ENCODE measurements at regions not wholly inside any gene's neighbourhood (a gene's known extent, or its start where the extent isn't known, plus 50 kb on each side); places are given as distances from the start of the nearest gene placed in this dataset.
A peak's percentile ranks its signal among the peaks of the same experiment; 100 is the strongest.
"Not testable (repeated sequence)": the region's sequence is repeated elsewhere in the genome, so short reads cannot be mapped to it uniquely, and the experiment has no call there.

DNA sequence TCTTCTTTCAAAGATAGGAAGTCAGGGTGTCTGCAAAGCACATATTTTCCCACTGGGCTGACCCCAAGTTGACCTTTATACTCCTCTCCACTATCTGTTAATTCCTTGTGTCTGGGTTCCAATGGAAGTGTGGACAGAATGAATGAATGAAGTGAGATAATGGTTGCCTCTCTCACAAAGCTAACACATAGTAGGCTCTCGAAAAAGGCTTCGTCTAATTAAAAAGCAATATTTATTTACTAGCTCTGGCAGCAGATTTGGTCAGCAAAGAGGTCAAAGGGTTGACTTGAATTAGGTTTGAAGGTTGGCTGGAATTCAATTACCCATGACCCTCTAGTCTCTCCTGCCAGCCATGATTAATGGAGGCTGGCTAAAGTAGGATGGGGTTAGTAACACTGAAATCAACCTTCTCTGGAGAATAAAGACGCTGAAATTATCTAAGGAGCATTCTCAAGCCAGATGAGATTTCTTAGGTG is 280.3 kb upstream of the KLF3 start:
- DNase-seq, result peak; percentile 50

DNA sequence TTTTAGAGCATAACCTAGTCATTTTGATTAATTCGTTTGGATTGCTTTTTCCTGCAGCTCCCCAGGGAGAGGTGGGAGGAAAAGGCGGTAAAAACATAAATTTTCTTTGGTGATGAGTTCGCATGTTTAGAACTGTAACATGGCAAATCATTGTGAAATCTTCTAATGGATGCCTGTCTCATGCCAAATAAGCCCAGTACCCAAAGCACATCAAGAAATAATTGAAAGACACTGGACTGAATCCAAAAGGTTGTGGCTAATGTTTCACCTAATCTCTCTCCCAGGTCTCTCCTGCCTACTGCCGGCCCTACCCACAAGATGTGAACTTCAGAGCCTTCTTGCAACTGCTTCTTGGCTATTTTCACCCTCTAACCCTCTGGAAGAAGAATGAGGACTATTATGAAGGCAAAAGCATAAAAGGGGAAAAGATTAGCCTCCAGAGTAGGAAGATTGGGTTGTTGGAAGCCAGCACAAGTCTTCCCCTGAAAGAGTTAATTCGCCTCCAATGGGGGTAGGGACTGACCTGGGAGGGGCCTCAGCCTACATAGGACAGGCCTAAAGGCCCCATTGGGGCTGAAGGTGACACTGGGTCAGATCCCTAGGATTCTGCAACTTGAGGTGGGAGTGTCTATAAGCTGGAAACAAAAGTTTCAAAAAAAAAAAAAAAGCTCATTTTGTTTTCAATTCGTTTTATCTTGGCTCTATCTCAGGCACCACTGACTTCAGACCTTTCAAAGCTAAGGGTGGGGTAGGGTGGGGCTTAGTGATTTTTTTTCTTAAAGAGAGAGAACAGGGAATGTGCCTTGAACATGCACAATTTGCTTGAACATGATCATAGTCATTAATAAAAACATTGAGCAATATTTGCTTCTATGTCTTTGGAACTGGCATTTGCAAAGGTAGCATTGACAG is 278.6 kb upstream of the KLF3 start:
- DNase-seq, result peak; percentile 50

DNA sequence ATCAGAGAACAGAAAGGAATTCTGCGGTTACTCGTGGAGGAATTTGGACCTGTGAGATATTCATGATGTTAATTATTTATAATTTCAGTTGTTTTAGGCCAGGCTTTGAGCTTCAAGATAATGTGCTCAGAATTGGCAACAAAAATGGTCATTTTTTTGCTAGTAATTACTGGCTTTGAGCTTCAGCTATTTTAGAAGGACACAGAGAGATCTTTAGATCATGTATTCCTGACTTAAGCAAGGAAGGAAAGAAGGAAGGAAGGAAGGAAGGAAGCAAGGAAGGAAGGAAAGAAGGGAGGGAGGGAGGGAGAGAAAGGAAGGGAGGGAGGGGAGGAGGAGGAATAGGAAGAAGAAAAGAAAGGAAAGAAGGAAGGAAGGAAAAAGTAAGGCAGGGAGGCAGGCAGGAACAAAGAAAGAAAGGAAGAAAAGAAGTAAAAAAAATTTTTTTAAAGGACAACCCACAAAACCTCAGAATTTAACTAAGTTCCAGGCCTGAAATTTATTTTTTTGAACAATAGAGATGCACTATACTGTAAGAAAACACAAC is 277.9 kb upstream of the KLF3 start:
- no peak for DNase-seq

DNA sequence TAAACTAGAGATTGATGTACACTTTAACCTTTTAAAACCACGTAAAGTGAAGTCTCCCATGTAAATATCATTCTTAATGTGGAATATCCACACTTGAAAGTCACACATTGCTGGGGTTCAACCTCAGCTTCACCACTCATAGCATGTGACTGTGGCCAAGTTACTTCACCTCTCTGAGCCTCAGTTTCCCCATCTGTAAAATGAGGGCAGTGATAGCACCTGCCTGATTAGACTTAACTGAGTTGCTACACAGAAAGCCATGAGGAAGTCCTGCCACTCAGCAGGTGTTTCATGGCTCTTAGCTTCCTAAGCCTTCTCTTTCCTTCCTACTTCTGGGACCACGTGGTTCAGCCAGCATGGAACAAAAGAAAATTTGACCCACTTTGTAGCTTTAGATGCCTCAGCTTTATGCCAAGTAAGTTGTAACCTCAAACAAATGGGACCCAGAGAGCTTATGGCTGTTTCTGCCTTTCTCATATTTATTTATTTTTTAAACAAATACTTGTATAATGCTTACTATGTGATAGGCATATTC is 277.3 kb upstream of the KLF3 start:
- DNase-seq, result no peak

DNA sequence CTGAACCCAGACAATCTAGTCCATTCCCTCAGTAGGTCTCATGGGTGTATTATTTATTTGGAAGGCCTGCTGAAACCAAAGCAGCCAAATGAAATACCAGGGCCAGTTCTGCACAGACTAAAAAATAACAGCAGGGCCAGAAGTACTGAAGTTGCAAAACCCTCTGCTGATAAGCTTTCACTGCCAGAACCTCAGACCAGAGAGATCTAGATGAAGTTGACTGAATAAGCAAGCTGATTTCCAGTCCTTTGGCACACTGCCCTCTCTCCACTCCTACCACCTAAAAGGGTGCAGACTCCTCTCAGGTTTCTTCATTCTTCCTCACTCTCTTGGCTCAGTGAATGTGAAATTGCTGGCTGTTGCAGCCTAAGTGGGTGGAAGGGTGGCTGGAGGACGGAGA is 276.7 kb upstream of the KLF3 start:
- DNase-seq, result no peak

DNA sequence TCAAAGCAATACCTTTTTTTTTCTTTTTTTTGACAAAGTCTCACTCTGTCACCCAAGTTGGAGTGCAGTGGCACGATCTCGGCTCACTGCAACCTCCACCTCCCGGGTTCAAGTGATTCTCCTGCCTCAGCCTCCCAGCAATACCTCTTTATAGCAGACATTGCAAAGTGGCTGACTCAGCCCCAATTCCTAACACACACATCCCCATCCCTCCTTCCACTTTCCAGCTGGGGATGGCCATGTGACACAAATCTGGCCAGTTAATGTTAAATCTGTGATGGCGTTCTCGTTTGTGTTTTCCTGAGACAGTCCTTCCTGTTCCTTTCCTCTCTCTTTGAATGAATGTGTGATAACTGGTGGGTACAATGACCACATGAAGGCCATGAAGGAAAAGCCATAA is 276.2 kb upstream of the KLF3 start:
- DNase-seq, result no peak

DNA sequence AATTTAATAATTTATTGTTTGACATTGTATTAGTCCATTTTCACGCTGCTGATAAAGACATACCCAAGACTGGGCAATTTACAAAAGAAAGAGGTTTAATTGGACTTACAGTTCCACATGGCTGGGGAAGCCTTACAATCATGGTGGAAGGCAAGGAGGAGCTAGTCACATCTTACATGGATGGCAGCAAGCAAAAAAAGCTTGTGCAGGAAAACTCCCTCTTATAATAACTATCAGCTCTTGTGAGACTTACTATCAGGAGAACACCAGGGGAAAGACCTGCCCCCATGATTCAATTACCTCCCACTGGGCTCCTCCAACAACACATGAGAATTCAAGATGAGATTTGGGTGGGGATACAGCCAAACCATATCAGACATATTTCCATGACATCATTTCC is 275.1 kb upstream of the KLF3 start:
- not testable (repeated sequence) for DNase-seq

DNA sequence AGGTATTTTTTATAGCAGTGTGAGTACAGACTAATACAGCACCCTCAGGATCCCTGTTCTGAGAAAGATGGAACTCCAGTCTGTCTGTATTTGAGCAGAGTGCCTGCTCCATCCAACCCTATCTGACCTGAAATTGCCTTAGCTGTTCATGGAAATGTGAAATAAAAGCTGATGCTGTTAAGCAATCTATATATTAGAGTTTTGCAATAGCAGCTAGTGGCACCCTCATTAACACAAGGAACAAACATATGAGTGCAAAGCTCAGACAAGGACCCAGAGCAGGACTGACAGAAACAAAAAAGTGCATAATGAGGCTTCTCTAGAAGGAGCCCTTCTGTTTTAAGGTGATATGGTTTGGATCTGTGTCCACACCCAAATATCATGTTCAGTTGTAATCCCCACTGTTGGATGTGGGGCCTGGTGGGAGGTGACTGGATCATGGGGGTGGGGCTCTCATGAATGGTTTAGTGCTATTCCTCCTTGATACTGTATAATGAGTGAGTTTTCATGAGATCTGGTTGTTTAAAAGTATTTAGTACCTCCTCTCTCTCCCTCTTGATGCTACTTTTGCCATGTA is 272.9 kb upstream of the KLF3 start:
- no peak for DNase-seq

DNA sequence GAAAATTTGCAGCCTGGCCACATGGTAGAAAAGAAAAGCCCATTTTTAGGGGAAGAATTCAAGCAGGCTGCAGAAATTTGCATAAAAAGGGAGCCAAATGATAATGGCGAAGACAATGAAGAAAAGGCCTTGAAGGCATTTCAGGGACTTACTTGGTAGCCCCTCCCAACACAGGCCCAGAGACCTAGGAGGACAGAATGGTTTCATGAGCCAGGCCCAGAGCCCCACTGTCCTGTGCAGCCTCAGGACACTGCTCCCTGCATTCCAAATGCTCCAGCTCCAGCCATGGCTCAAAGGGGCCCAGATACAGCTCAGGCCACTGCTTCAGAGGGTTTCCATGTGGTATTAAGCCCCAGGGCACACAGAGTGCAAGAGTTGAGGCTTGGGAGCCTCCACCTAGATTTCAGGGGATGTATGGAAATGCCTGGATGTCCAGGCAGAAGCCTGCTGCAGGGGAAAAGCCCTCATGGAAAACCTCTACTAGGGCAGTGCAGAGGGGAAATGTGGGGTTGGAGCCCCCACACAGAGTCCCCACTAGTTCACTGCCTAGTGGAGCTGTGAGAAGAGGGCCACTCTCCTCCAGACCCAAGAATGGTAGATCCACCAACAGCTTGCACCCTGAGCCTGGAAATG is 271.7 kb upstream of the KLF3 start:
- DNase-seq, result no peak

DNA sequence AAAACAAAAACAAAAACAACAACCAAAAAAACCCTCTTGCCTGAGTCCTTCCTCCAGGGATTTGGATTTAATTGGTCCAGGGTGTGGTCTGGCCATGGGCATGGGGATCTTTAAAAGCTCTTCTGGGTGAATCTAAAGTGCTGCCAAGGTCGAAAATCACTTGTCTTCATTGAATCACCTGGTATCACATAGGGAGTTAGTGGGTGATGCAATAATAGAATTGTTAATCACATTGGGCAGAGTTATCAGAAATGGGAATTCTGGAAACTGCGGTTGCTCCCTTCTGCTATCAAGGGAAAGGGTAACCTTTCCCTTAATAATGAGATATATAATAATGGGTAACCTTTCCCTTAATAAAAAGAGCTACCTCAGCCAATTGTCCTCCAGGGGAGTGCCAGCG is 267.9 kb upstream of the KLF3 start:
- no peak for DNase-seq

DNA sequence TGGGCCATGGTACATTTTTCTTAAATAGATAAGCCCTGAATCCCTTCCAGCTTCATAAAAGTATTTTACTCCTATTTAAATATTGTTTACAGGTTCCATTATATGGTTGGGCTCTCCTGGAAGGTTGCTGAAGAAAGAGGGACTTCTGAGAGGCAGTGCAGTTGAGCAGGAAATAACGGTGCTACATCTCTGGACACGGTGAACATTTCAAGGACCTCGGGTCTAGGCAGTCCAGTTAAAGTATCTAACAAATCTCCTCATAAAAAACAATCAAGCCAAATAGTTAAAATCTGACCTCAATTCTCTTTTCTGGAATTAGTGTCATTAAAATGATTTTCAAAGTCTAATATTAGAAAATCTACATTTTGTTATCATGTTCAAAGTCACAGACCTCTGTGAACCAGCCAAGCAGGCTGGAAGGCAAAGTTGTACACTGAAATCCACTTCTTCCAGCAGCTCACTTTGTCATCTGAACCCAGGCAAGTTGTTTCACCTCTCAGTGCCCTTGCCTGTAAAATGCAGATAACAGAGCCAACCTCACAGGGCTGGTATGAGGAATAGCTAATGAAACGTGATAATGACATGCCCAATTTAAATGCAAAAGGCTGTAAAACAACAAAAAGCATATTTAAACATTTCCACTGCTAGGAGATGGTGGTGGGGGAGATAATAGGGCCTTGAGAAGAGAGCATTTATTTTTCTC is 267.0 kb upstream of the KLF3 start:
- DNase-seq, result no peak

DNA sequence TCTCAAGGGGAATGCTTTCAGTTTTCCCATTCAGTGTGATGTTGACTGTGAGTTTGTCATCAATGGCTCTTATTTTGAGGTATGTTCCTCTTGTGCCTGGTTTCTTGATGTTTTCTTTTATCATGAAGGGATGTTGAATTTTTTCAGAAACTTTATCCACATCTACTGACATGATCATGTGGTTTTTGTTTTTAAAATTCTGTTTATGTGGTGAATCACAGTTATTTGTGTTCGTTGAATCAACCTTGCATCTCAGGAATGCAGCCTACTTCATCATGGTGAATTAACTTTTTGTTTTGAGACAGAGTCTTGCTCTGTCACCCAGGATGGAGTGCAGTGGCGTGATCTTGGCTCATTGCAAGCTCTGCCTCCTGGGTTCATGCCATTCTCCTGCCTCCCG is 263.1 kb upstream of the KLF3 start:
- no peak for DNase-seq

DNA sequence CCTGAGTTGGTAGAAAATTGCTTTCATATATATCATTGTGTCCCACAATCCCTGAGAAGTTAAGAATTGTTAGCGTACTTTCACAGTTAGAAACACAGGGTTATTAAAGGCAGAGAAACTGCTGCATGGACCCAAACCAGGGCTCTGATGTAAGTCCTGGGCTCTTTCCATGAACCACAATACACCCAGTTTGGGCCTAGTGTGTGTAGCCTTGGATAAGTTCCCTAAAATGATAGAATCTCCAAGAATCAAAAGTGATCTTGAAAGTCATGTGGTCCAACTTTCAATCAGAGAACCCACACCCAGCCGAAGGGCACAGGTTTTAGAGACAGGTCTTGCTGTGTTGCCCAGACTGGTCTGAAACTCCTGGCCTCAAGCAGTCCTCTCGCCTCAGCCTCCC is 257.8 kb upstream of the KLF3 start:
- DNase-seq, result no peak

DNA sequence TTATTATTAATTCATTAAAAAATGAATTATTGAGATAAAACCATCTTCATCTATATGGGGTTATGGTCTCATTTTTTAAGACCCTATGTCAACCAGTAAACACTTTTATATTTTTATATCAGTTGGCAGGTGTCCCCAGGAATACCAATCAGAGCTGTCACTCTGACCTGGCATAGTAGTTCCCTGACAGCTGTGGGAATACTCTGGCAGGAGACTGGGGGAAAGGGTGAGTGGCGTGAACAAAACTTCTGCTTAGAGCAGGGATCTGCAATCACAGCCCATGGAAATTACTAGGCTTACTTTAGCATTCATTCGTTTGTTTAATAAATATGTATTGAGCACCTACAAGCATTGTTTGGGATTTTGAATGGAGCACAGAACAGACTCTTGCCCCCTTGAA is 254.1 kb upstream of the KLF3 start:
- DNase-seq, result no peak

DNA sequence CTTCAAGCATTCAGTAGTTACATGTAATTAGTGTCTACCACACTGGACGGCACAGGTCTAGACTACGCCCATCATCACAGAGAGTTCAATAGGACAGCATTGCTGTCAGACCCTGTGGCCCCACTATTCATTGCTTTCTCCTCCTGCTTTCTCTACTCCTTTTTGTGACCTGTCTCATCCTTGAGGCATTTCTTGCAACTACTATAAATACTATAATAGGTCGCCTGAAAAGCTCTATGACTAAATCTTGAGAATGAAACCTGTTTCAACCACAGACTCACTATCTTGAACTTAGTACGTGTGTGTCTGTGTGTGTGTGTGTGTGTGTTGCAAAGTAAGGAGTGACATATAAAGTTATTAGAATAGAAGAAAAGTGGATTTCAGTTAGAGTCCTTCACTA is 252.9 kb upstream of the KLF3 start:
- DNase-seq, result no peak

DNA sequence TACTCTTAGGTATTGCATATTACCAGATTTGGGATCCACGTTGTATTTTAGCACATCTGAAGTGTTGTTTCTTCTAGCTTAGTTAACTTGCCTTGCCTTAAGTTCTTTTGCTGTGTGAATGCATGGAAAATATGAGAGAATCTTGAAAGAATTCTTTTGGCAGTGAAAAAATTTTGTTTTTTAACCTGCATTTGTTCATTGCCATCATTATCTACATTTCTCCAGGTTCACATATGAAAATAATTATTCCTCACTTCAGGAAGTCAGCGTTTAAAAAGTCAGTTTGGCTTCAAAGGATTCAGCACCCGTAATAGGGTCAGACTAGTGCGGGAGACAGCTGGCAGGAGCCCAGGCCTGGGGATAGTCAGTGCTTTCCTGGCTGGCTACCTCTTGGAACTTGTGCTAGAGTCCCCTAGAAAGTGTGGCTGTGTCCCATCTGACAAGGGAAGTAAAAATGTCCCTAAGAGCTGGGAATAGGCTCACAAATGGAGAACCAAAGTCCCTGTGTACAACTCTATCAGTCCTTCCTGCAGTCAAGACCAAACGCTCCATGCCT is 251.9 kb upstream of the KLF3 start:
- no peak for DNase-seq

DNA sequence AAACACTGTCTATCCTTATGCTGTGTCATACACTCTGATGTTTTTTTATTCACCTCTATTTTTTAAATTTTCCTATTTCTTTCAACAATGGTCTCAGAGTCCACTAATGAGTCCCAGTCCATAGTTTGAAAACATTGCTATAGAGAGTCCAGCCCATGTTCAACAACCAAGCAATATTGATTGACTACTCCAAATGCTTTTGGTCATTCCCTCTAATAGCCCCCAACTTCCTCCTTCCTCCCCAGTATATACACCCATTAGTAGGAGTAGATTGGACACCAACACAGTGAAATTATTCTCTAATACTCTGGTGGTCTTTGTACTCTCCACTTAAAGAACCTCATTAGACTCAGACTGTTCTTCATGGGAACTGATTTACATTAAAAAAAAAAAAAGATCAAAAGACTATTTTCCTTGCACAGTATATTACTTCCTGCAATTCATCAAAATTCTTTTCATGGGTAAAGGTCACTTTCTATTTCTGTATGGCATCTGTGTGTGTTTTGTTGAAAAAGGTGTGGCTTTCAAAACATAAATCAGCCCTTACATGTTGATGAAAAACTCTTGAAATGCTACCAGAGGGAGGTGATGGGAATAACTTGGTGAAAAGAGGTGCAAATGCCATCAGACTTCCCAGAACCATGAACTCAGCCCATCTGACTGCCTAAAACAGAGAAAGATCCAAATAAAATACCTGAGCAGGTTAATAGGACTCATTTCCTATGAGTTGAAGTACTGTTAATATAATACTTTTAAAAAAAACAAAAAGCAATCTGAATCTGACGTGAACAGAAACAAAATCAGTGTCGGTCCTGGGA is 250.3 kb upstream of the KLF3 start:
- DNase-seq, result no peak

DNA sequence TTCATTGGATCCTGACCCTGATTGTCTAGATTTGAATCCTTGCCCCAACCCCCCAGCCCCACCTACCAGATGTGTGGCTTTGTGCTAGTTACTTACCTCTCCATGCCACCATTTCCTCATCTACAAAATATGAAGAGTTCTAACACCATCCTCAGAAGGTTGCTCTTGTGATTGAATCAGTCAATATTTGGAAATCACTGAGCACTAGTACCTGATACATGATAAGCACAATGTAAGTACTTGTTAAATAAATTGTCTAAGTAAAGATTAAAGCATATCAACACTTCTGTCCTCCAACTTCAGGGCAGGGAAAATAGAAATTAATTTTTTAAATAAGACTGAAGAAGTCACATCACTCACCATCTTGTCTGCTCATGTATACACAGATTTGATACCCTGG is 249.6 kb upstream of the KLF3 start:
- DNase-seq, result no peak

DNA sequence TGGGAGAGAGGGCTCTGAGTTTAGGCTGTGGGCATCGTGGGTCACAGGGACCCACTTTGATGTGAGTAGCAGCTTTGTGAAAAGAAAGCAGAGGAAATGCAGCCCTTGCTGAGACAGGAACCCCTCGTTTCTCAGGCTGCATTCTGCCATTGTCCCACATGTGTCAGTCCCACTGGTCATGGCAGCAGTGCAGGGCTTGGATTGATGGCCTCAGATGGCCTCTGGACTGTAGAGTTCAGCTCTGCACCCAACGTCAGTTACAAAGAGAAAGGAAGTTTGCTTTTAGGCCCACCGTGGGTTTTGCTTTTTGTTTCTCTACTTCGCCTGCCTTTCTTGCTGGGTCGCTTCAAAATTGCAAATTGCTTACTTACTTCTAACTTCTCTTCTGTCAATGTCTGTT is 248.3 kb upstream of the KLF3 start:
- no peak for DNase-seq

DNA sequence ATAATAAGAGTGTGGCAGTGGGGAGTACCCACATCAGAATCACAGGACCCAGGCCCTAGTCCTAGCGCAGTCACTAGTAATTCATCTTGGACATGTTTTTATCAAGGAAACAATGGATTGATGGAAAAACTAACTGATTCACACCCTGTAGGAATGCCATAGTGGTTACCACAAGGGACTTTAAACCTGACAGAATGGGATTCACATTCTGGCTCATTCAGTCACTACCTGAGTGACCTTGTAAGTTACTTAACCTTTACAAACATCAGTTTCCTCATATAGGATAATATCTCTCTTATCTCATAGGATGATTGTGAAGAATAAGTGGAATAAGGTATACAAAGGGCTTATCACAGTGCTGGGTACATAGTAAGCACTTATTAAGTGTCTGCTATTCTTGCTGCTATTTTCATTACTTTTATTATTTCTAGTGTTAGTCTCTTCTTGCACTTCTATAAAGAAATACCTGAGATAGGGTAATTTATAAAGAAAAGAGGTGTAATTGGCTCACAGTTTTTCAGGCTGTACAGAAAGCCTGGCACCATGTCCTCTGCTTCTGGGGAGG is 247.5 kb upstream of the KLF3 start:
- no peak for DNase-seq

DNA sequence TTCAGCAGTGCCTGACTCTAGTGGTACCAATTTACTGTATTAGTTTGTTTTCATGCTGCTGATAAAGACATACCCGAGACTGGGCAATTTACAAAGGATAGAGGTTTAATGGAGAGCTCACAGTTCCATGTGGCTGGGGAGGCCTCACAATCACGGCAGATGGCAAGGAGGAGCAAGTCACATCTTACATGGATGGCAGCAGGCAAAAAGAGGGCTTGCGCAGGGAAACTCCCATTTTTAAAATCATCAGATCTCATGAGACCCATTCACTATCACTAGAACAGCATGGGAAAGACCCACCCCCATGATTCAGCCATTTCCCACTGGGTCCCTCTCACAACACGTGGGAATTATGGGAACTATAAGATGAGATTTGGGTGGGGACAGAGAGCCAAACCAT is 243.7 kb upstream of the KLF3 start:
- not testable (repeated sequence) for DNase-seq
